WTC11 (cell line): ENCODE measurements at regions not wholly inside any gene's neighbourhood (a gene's known extent, or its start where the extent isn't known, plus 50 kb on each side); places are given as distances from the start of the nearest gene placed in this dataset.

Experiments used
- ATAC-seq: fragments of 200-7000 bp; cut with Tn5 transposase; 2 replicates; pipeline ENCODE4 v1.10.0; 2021; ENCODE audit warnings: mild to moderate bottlenecking, moderate library complexity
- CTCF ChIA-PET: fragments of 300-600 bp; sonication (Branson Sonifier 250); formaldehyde crosslinking; loops from one replicate; lab custom pipeline; 2021; ENCODE audit warnings: antibody characterized with exemption; lab: Charles Lee
- POLR2A ChIA-PET: fragments of 350-600 bp; sonication (Branson Sonifier 250); formaldehyde crosslinking; loops from one replicate; lab custom pipeline; 2021; ENCODE audit warnings: antibody characterized with exemption; lab: Charles Lee
- DNase-seq: peaks from one replicate; pipeline ENCODE4 v3.0.0; 2021; ENCODE audit warnings: low spot score
- H3K27ac Mint-ChIP-seq: 2 replicates; pipeline ENCODE4 v1.8.0; 2021; ENCODE audit warnings: mixed read lengths
- H3K27me3 Mint-ChIP-seq: 2 replicates; pipeline ENCODE4 v1.8.0; 2021; ENCODE audit warnings: low read depth, mild to moderate bottlenecking, moderate library complexity, mixed read lengths
- H3K36me3 Mint-ChIP-seq: 2 replicates; pipeline ENCODE4 v1.8.0; 2021; ENCODE audit warnings: mixed read lengths
- H3K4me1 Mint-ChIP-seq: 2 replicates; pipeline ENCODE4 v1.8.0; 2022; ENCODE audit warnings: mixed read lengths
- H3K4me3 Mint-ChIP-seq: 2 replicates; pipeline ENCODE4 v1.8.0; 2021; ENCODE audit warnings: mild to moderate bottlenecking, moderate library complexity, mixed read lengths
- H3K9me3 Mint-ChIP-seq: 2 replicates; pipeline ENCODE4 v1.8.0; 2021; ENCODE audit warnings: mixed read lengths
- ETV6 ChIP-seq: sonication (generic); formaldehyde crosslinking; IDR thresholded peaks from 2 replicates; pipeline ENCODE4 v1.8.1; 2022; ENCODE audit warnings: mild to moderate bottlenecking, missing genetic modification reagents
- FOXK1 ChIP-seq: sonication (generic); formaldehyde crosslinking; IDR thresholded peaks from 2 replicates; pipeline ENCODE4 v1.8.0; 2022; ENCODE audit warnings: mild to moderate bottlenecking, moderate library complexity, missing genetic modification reagents
- GTF2I ChIP-seq: fragments of 250-450 bp; sonication (Bioruptor Pico); conservative IDR thresholded peaks from 2 replicates; pipeline ENCODE4 v1.4.0; 2021; ENCODE audit warnings: mild to moderate bottlenecking
- HMGA2 ChIP-seq: fragments of 250-450 bp; sonication (Bioruptor Pico); IDR thresholded peaks from 2 replicates; pipeline ENCODE4 v1.4.0; 2021; ENCODE audit warnings: mild to moderate bottlenecking, moderate library complexity
- NR3C1 ChIP-seq: sonication (generic); formaldehyde crosslinking; conservative IDR thresholded peaks from 2 replicates; pipeline ENCODE4 v1.8.1; 2023; ENCODE audit warnings: low read depth, mild to moderate bottlenecking, missing genetic modification reagents
- TEAD1 ChIP-seq: sonication (generic); formaldehyde crosslinking; IDR thresholded peaks from 2 replicates; pipeline ENCODE4 v1.8.0; 2022; ENCODE audit warnings: mild to moderate bottlenecking, missing genetic modification reagents
- TP53 ChIP-seq: sonication (generic); formaldehyde crosslinking; IDR thresholded peaks from 2 replicates; pipeline ENCODE4 v1.8.1; 2023; ENCODE audit warnings: mild to moderate bottlenecking, missing genetic modification reagents
- ZNF232 ChIP-seq: sonication (generic); formaldehyde crosslinking; IDR thresholded peaks from 2 replicates; pipeline ENCODE4 v1.8.0; 2022; ENCODE audit warnings: mild to moderate bottlenecking, missing genetic modification reagents
- TF ChIP-seq, protein P1 (sequence below): sonication (generic); formaldehyde crosslinking; IDR thresholded peaks from 2 replicates; pipeline ENCODE4 v1.8.0; 2023; ENCODE audit warnings: missing genetic modification reagents, mild to moderate bottlenecking, borderline replicate concordance
- TF ChIP-seq, protein P2 (sequence below): fragments of 250-450 bp; sonication (Bioruptor Pico); IDR thresholded peaks from 2 replicates; pipeline ENCODE4 v1.9.0; 2021; ENCODE audit warnings: moderate library complexity, mild to moderate bottlenecking, inconsistent platforms, borderline replicate concordance
- TF ChIP-seq, protein P3 (sequence below): fragments of 250-450 bp; sonication (Bioruptor Pico); IDR thresholded peaks from 2 replicates; pipeline ENCODE4 v1.9.0; 2021; ENCODE audit warnings: mild to moderate bottlenecking, borderline replicate concordance
- TF ChIP-seq, protein P4 (sequence below): sonication (generic); formaldehyde crosslinking; conservative IDR thresholded peaks from 2 replicates; pipeline ENCODE4 v1.8.1; 2022; ENCODE audit warnings: mild to moderate bottlenecking, missing genetic modification reagents
- TF ChIP-seq, protein P5 (sequence below): sonication (generic); formaldehyde crosslinking; IDR thresholded peaks from 2 replicates; pipeline ENCODE4 v1.8.0; 2023; ENCODE audit warnings: missing genetic modification reagents

DNA sequence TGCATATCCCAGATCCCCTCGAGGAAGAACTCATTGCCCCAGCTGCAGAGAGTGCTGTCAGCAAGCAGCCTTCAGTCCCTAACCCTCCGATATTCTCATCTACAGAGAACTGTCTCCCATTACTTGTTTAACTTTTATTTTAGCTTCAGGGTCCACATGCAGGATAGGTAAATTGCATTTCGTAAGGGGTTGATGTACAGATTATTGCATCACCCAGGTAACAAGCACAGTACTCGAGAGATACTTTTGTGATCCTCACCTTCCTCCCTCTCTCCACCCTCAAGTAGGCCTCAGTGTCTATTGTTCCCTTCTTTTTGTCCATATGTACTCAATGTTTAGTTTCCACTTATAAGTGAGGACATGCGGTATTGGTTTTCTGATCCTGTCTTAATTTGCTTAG lies 171.5 kb upstream of the IRS2 start:
- no peaks in the 10 kb centered on the region for H3K4me1 Mint-ChIP-seq
- ATAC-seq (no peak), DNase-seq (no peak)
- peaks cover 45% of the 10 kb centered on the region for H3K9me3 Mint-ChIP-seq
- POLR2A ChIA-PET = no interaction called here
- TF ChIP-seq, protein P1, sequence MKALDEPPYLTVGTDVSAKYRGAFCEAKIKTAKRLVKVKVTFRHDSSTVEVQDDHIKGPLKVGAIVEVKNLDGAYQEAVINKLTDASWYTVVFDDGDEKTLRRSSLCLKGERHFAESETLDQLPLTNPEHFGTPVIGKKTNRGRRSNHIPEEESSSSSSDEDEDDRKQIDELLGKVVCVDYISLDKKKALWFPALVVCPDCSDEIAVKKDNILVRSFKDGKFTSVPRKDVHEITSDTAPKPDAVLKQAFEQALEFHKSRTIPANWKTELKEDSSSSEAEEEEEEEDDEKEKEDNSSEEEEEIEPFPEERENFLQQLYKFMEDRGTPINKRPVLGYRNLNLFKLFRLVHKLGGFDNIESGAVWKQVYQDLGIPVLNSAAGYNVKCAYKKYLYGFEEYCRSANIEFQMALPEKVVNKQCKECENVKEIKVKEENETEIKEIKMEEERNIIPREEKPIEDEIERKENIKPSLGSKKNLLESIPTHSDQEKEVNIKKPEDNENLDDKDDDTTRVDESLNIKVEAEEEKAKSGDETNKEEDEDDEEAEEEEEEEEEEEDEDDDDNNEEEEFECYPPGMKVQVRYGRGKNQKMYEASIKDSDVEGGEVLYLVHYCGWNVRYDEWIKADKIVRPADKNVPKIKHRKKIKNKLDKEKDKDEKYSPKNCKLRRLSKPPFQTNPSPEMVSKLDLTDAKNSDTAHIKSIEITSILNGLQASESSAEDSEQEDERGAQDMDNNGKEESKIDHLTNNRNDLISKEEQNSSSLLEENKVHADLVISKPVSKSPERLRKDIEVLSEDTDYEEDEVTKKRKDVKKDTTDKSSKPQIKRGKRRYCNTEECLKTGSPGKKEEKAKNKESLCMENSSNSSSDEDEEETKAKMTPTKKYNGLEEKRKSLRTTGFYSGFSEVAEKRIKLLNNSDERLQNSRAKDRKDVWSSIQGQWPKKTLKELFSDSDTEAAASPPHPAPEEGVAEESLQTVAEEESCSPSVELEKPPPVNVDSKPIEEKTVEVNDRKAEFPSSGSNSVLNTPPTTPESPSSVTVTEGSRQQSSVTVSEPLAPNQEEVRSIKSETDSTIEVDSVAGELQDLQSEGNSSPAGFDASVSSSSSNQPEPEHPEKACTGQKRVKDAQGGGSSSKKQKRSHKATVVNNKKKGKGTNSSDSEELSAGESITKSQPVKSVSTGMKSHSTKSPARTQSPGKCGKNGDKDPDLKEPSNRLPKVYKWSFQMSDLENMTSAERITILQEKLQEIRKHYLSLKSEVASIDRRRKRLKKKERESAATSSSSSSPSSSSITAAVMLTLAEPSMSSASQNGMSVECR (CRISPR knock-in tag) = no peak
- TF ChIP-seq FOXK1 (CRISPR knock-in tag) = no peak
- TF ChIP-seq ETV6 (CRISPR knock-in tag) = no peak
- TF ChIP-seq, protein P2, sequence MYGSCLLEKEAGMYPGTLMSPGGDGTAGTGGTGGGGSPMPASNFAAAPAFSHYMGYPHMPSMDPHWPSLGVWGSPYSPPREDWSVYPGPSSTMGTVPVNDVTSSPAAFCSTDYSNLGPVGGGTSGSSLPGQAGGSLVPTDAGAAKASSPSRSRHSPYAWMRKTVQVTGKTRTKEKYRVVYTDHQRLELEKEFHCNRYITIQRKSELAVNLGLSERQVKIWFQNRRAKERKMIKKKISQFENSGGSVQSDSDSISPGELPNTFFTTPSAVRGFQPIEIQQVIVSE = no peak
- no peak for TF ChIP-seq TEAD1 (CRISPR knock-in tag)
- no peak for TF ChIP-seq TP53 (CRISPR knock-in tag)
- TF ChIP-seq, protein P3, sequence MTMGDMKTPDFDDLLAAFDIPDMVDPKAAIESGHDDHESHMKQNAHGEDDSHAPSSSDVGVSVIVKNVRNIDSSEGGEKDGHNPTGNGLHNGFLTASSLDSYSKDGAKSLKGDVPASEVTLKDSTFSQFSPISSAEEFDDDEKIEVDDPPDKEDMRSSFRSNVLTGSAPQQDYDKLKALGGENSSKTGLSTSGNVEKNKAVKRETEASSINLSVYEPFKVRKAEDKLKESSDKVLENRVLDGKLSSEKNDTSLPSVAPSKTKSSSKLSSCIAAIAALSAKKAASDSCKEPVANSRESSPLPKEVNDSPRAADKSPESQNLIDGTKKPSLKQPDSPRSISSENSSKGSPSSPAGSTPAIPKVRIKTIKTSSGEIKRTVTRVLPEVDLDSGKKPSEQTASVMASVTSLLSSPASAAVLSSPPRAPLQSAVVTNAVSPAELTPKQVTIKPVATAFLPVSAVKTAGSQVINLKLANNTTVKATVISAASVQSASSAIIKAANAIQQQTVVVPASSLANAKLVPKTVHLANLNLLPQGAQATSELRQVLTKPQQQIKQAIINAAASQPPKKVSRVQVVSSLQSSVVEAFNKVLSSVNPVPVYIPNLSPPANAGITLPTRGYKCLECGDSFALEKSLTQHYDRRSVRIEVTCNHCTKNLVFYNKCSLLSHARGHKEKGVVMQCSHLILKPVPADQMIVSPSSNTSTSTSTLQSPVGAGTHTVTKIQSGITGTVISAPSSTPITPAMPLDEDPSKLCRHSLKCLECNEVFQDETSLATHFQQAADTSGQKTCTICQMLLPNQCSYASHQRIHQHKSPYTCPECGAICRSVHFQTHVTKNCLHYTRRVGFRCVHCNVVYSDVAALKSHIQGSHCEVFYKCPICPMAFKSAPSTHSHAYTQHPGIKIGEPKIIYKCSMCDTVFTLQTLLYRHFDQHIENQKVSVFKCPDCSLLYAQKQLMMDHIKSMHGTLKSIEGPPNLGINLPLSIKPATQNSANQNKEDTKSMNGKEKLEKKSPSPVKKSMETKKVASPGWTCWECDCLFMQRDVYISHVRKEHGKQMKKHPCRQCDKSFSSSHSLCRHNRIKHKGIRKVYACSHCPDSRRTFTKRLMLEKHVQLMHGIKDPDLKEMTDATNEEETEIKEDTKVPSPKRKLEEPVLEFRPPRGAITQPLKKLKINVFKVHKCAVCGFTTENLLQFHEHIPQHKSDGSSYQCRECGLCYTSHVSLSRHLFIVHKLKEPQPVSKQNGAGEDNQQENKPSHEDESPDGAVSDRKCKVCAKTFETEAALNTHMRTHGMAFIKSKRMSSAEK (CRISPR knock-in tag) = no peak
- TF ChIP-seq, protein P4, sequence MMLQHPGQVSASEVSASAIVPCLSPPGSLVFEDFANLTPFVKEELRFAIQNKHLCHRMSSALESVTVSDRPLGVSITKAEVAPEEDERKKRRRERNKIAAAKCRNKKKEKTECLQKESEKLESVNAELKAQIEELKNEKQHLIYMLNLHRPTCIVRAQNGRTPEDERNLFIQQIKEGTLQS (CRISPR knock-in tag) = no peak
- no peak overlapping the region for H3K27ac Mint-ChIP-seq
- no peak overlapping the region for H3K4me3 Mint-ChIP-seq
- 0 out of 2 replicates have a peak, but pooled peaks cover 2% of the 10 kb centered on the region for H3K36me3 Mint-ChIP-seq
- no peaks in the 10 kb centered on the region for H3K27me3 Mint-ChIP-seq
- CTCF ChIA-PET = no interaction called here

DNA sequence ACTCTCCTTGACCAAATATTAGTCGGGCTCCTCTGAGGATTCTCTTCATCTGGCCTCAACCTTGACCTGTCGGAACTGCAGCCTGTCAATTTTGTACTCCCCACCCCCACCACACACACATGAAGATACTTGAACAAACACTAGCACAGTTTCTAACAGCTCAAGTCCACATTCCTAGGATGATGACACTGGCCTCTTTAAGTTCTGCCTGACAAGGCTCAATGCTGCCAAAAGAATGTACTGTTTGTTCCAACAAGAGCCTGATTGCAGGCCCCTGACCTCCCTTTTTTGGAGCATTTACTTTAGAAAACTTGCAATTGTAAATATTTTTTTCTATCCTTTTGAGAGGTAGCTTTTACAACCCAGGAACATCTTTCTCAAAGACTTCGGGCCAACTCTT lies 169.2 kb upstream of the IRS2 start:
- Mint-ChIP-seq H3K27ac (no peak overlapping the region), H3K9me3 (peaks cover 54% of the 10 kb centered on the region)
- ATAC-seq = no peak
- POLR2A ChIA-PET = interaction anchor here (0.6 kb wide), 1 partner anchor 171 kb away, joined by 3 read pairs; no protein-coding TSS in a partner anchor
- TF ChIP-seq, protein P4 (CRISPR knock-in tag) = no peak
- TF ChIP-seq HMGA2 (CRISPR knock-in tag) = no peak
- no peak for TF ChIP-seq NR3C1 (CRISPR knock-in tag)
- TF ChIP-seq, protein P5, sequence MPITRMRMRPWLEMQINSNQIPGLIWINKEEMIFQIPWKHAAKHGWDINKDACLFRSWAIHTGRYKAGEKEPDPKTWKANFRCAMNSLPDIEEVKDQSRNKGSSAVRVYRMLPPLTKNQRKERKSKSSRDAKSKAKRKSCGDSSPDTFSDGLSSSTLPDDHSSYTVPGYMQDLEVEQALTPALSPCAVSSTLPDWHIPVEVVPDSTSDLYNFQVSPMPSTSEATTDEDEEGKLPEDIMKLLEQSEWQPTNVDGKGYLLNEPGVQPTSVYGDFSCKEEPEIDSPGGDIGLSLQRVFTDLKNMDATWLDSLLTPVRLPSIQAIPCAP (CRISPR knock-in tag) = no peak
- TF ChIP-seq ZNF232 (CRISPR knock-in tag) = no peak
- TF ChIP-seq GTF2I (CRISPR knock-in tag) = no peak
- TF ChIP-seq, protein P3 (CRISPR knock-in tag) = no peak
- TF ChIP-seq, all 79 proteins: peak for 0
- Mint-ChIP-seq H3K4me1 (no peaks in the 10 kb centered on the region), H3K36me3 (0 out of 2 replicates have a peak, but pooled peaks cover 2% of the 10 kb centered on the region), H3K27me3 (peaks cover 5% of the 10 kb centered on the region; the same call in 1 of the 2 replicates), H3K4me3 (no peak overlapping the region)
- no peak for DNase-seq
- CTCF ChIA-PET = no interaction called here
